OCI-LY3 (cell line): ENCODE measurements at regions not wholly inside any gene's neighbourhood (a gene's known extent, or its start where the extent isn't known, plus 50 kb on each side); places are given as distances from the start of the nearest gene placed in this dataset.

Source experiments
- EZH2phosphoT487 ChIP-seq: fragments of 200-600 bp; shearing (Covaris generic); IDR thresholded peaks from 2 replicates; pipeline ENCODE4 v1.6.1; 2018; ENCODE audit warnings: antibody characterized with exemption, mixed run types, low read depth
- TF ChIP-seq, protein P1 (sequence below): fragments of 200-600, 300-600 bp; sonication (generic); IDR thresholded peaks from 2 replicates; pipeline ENCODE4 v1.5.1; 2014; ENCODE audit warnings: antibody characterized with exemption, low read length, low read depth

- TF ChIP-seq, protein P1, sequence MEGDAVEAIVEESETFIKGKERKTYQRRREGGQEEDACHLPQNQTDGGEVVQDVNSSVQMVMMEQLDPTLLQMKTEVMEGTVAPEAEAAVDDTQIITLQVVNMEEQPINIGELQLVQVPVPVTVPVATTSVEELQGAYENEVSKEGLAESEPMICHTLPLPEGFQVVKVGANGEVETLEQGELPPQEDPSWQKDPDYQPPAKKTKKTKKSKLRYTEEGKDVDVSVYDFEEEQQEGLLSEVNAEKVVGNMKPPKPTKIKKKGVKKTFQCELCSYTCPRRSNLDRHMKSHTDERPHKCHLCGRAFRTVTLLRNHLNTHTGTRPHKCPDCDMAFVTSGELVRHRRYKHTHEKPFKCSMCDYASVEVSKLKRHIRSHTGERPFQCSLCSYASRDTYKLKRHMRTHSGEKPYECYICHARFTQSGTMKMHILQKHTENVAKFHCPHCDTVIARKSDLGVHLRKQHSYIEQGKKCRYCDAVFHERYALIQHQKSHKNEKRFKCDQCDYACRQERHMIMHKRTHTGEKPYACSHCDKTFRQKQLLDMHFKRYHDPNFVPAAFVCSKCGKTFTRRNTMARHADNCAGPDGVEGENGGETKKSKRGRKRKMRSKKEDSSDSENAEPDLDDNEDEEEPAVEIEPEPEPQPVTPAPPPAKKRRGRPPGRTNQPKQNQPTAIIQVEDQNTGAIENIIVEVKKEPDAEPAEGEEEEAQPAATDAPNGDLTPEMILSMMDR, result no peak
- no peak for TF ChIP-seq EZH2phosphoT487
These were observed 178.7 kb upstream of the RSPO3 start for GRCh38 chr6:126939784-126940183.
